ENCODE measurements at regions not wholly inside any gene's neighbourhood (a gene's known extent, or its start where the extent isn't known, plus 50 kb on each side); places are given as distances from the start of the nearest gene placed in this dataset.
"Not testable (repeated sequence)": the region's sequence is repeated elsewhere in the genome, so short reads cannot be mapped to it uniquely, and the experiment has no call there.

- TF ChIP-seq REST (IDR thresholded peaks at IDR 0.05; ENCODE audit: unreplicated experiment), result no peak
- no peak for TF ChIP-seq ZNF331 (CRISPR knock-in tag; IDR thresholded peaks at IDR 0.05; ENCODE audit: low read depth)
- no peak for TF ChIP-seq EZH2phosphoT487 (IDR thresholded peaks at IDR 0.05; ENCODE audit: unreplicated experiment)
- no peak for TF ChIP-seq CTCF (conservative IDR thresholded peaks at IDR 0.05; ENCODE audit: low read depth in 2 of 2)
- TF ChIP-seq POLR2AphosphoS5 (IDR thresholded peaks at IDR 0.05; ENCODE audit: low read depth), result no peak
- no peak for TF ChIP-seq ZNF114 (CRISPR knock-in tag; IDR thresholded peaks at IDR 0.05)
Measured at GRCh38 chr16:88274847-88275246, 107.9 kb upstream of the ZNF469 start (continued).

- H3K27me3 ChIP-seq (ENCODE audit: insufficient read depth); H3K36me3 Mint-ChIP-seq (ENCODE audit: low read depth); H3K4me3 ChIP-seq; H3K79me2 ChIP-seq (replicated peaks; ENCODE audit: insufficient read depth); H3K27ac ChIP-seq (ENCODE audit: low read depth); ATAC-seq; H3K4me1 ChIP-seq (ENCODE audit: insufficient read depth); H3K4me1 Mint-ChIP-seq; H4K20me1 ChIP-seq (replicated peaks; ENCODE audit: insufficient read depth); H3K27ac Mint-ChIP-seq; DNase-seq (ENCODE audit: low spot score); H3K27me3 Mint-ChIP-seq (ENCODE audit: insufficient read depth, low read depth, poor library complexity); H2AFZ ChIP-seq; H3K36me3 ChIP-seq (ENCODE audit: insufficient read depth); H3K4me3 Mint-ChIP-seq; H3K4me2 ChIP-seq; H3F3A ChIP-seq (replicated peaks; ENCODE audit: low read depth); H3K9me2 ChIP-seq (ENCODE audit: insufficient read depth): not testable (repeated sequence)
- peaks cover 16% of the 10 kb centered on the region; the same call in 2 of the 3 replicates for H3K9me3 Mint-ChIP-seq
Measured at GRCh38 chr16:88275336-88276122, 107.2 kb upstream of the ZNF469 start.

- H3K27me3 ChIP-seq (ENCODE audit: insufficient read depth); H4K20me1 ChIP-seq (replicated peaks; ENCODE audit: insufficient read depth); H3F3A ChIP-seq (replicated peaks; ENCODE audit: low read depth); H3K9me2 ChIP-seq (ENCODE audit: insufficient read depth); H3K79me2 ChIP-seq (replicated peaks; ENCODE audit: insufficient read depth); H3K4me1 ChIP-seq (ENCODE audit: insufficient read depth); H3K27me3 Mint-ChIP-seq (ENCODE audit: insufficient read depth, low read depth, poor library complexity); H3K27ac Mint-ChIP-seq; ATAC-seq; H3K27ac ChIP-seq (ENCODE audit: low read depth); DNase-seq (ENCODE audit: low spot score); H3K4me3 ChIP-seq; H3K36me3 ChIP-seq (ENCODE audit: insufficient read depth); H3K4me2 ChIP-seq; H3K4me1 Mint-ChIP-seq; H3K36me3 Mint-ChIP-seq (ENCODE audit: low read depth); H2AFZ ChIP-seq; H3K4me3 Mint-ChIP-seq: not testable (repeated sequence)
- peaks cover 20% of the 10 kb centered on the region; the same call in 2 of the 3 replicates for H3K9me3 Mint-ChIP-seq
Measured at GRCh38 chr16:88276123-88276588, 106.6 kb upstream of the ZNF469 start.
